ENCODE measurements at regions not wholly inside any gene's neighbourhood (a gene's known extent, or its start where the extent isn't known, plus 50 kb on each side); places are given as distances from the start of the nearest gene placed in this dataset.

GRCh38 chrX:65610481-65610880 is 57.0 kb upstream of the MSN start:
- no peak for TF ChIP-seq JUND (IDR thresholded peaks at IDR 0.05; ENCODE audit: low read depth)
- no peak for DNase-seq (ENCODE audit: low read depth in 1 of 2, low spot score in 1 of 2)
- in situ Hi-C loops (cut with HindIII; ENCODE audit: low pct_unique_long_range_greater_than_20kb, low sequenced_read_pairs) = no loop called here

GRCh38 chrX:65610040-65610439 is 57.4 kb upstream of the MSN start:
- in situ Hi-C loops (cut with HindIII; ENCODE audit: low pct_unique_long_range_greater_than_20kb, low sequenced_read_pairs) = no loop called here
- no peak for DNase-seq (ENCODE audit: low read depth in 1 of 2, low spot score in 1 of 2)
- TF ChIP-seq JUND (IDR thresholded peaks at IDR 0.05; ENCODE audit: low read depth) = no peak

GRCh38 chrX:65609237-65609636 is 58.2 kb upstream of the MSN start:
- in situ Hi-C loops (cut with HindIII; ENCODE audit: low pct_unique_long_range_greater_than_20kb, low sequenced_read_pairs) = no loop called here

GRCh38 chrX:65608026-65608425 is 59.4 kb upstream of the MSN start:
- in situ Hi-C loops (cut with HindIII; ENCODE audit: low pct_unique_long_range_greater_than_20kb, low sequenced_read_pairs) = no loop called here
- TF ChIP-seq JUND (IDR thresholded peaks at IDR 0.05; ENCODE audit: low read depth) = no peak
- DNase-seq (ENCODE audit: low read depth in 1 of 2, low spot score in 1 of 2) = no peak

More at GRCh38 chrX:65609237-65609636, 58.2 kb upstream of the MSN start:
- no peak for TF ChIP-seq JUND (IDR thresholded peaks at IDR 0.05; ENCODE audit: low read depth)
- no peak for DNase-seq (ENCODE audit: low read depth in 1 of 2, low spot score in 1 of 2)

GRCh38 chrX:65607070-65607742 is 60.2 kb upstream of the MSN start:
- no peak for TF ChIP-seq JUND (IDR thresholded peaks at IDR 0.05; ENCODE audit: low read depth)
- no peak for DNase-seq (ENCODE audit: low read depth in 1 of 2, low spot score in 1 of 2)
- in situ Hi-C loops (cut with HindIII; ENCODE audit: low pct_unique_long_range_greater_than_20kb, low sequenced_read_pairs) = no loop called here

GRCh38 chrX:65602221-65602560 is 65.3 kb upstream of the MSN start:
- in situ Hi-C loops (cut with HindIII; ENCODE audit: low pct_unique_long_range_greater_than_20kb, low sequenced_read_pairs) = no loop called here
- no peak for DNase-seq (ENCODE audit: low read depth in 1 of 2, low spot score in 1 of 2)
- TF ChIP-seq JUND (IDR thresholded peaks at IDR 0.05; ENCODE audit: low read depth) = no peak

- DNase-seq (ENCODE audit: low read depth in 1 of 2, low spot score in 1 of 2) = peak in 1 of 2 experiments; percentile 15
- no peak for TF ChIP-seq JUND (IDR thresholded peaks at IDR 0.05; ENCODE audit: low read depth)
- in situ Hi-C loops (cut with HindIII; ENCODE audit: low pct_unique_long_range_greater_than_20kb, low sequenced_read_pairs) = no loop called here
These were observed 65.8 kb upstream of the MSN start for GRCh38 chrX:65601530-65602220.

GRCh38 chrX:65601126-65601525 is 66.3 kb upstream of the MSN start:
- DNase-seq (ENCODE audit: low read depth in 1 of 2, low spot score in 1 of 2) = no peak
- TF ChIP-seq JUND (IDR thresholded peaks at IDR 0.05; ENCODE audit: low read depth) = no peak
- in situ Hi-C loops (cut with HindIII; ENCODE audit: low pct_unique_long_range_greater_than_20kb, low sequenced_read_pairs) = no loop called here

- in situ Hi-C loops (cut with HindIII; ENCODE audit: low pct_unique_long_range_greater_than_20kb, low sequenced_read_pairs) = no loop called here
- no peak for TF ChIP-seq JUND (IDR thresholded peaks at IDR 0.05; ENCODE audit: low read depth)
These were observed 65.5 kb upstream of the LAS1L start for GRCh38 chrX:65600106-65600505.

GRCh38 chrX:65598559-65599147 is 64.1 kb upstream of the LAS1L start:
- no peak for TF ChIP-seq JUND (IDR thresholded peaks at IDR 0.05; ENCODE audit: low read depth)
- in situ Hi-C loops (cut with HindIII; ENCODE audit: low pct_unique_long_range_greater_than_20kb, low sequenced_read_pairs) = no loop called here
- no peak for DNase-seq (ENCODE audit: low read depth in 1 of 2, low spot score in 1 of 2)

More at GRCh38 chrX:65600106-65600505, 65.5 kb upstream of the LAS1L start:
- no peak for DNase-seq (ENCODE audit: low read depth in 1 of 2, low spot score in 1 of 2)

GRCh38 chrX:65596270-65597034 is 61.9 kb upstream of the LAS1L start:
- in situ Hi-C loops (cut with HindIII; ENCODE audit: low pct_unique_long_range_greater_than_20kb, low sequenced_read_pairs) = no loop called here
- no peak for DNase-seq (ENCODE audit: low read depth in 1 of 2, low spot score in 1 of 2)

GRCh38 chrX:65595460-65595876 is 60.9 kb upstream of the LAS1L start:
- TF ChIP-seq JUND (IDR thresholded peaks at IDR 0.05; ENCODE audit: low read depth) = no peak

More at GRCh38 chrX:65596270-65597034, 61.9 kb upstream of the LAS1L start:
- TF ChIP-seq JUND (IDR thresholded peaks at IDR 0.05; ENCODE audit: low read depth) = no peak

More at GRCh38 chrX:65595460-65595876, 60.9 kb upstream of the LAS1L start:
- in situ Hi-C loops (cut with HindIII; ENCODE audit: low pct_unique_long_range_greater_than_20kb, low sequenced_read_pairs) = no loop called here
- peak; percentile 4 to 74 for DNase-seq (ENCODE audit: low read depth in 1 of 2, low spot score in 1 of 2)

Data from T47D (cell line).